ENCODE measurements at regions not wholly inside any gene's neighbourhood (a gene's known extent, or its start where the extent isn't known, plus 50 kb on each side); places are given as distances from the start of the nearest gene placed in this dataset.

DNA sequence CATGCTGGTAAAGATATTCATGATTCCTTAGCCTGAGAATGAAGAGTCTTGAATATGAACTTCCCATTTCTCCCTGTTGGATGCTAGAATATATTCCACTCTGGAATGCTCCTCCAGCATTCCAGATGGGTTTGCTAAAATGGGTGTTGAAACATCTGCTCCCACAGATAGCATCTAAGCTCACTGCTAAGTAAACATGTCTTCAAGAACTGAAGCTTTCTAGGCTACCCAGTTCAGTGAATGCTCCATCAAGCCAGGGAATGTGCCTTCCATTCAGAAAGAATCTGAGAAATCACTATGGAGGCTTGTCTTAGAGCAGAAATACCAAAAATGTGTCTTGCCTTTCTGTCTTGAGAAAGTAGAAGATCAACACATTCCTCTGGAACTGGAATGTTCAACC is 81.1 kb downstream of the TNFSF18 start:
- TF ChIP-seq POLR2A (IDR thresholded peaks at IDR 0.05) (no peak), CTCF (IDR thresholded peaks at IDR 0.05) (no peak)

All from uterus (tissue), 2 donors.